NCI-H460 (cell line): ENCODE measurements at regions not wholly inside any gene's neighbourhood (a gene's known extent, or its start where the extent isn't known, plus 50 kb on each side); places are given as distances from the start of the nearest gene placed in this dataset.

Source experiments
- DNase-seq: peaks from one replicate; pipeline ENCODE4 v3.0.0-alpha.2; 2016; ENCODE audit warnings: low read depth; ENCODE audit errors: extremely low read depth

DNA sequence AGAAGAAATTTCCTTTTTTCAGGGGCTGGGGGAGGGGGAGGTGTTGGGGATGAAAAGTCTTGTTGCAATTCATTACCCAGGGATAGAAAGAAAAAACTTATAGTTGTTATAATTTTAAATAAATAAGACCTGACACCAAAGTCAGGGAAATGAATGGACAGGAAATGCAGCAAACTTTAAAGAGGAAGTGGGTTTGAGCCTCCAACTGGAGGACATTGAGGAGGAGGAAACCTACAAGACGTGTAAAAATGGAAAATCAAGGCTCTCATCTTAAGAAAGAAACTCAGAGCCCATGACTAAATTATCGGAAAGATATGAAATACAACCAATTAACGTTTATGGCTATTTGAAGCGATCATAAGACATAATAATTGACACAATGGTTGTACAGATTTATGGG lies 54.4 kb downstream of the NIBAN1 start:
- no peak for DNase-seq

- no peak for DNase-seq
These were observed 58.7 kb downstream of the NIBAN1 start for GRCh38 chr1:184915463-184916090.

- DNase-seq, result no peak
These were observed 60.2 kb downstream of the NIBAN1 start for GRCh38 chr1:184914149-184914548.

- DNase-seq, result no peak
These were observed 61.9 kb downstream of the NIBAN1 start for GRCh38 chr1:184912392-184912791.

GRCh38 chr1:184911830-184912229 lies 62.5 kb downstream of the NIBAN1 start:
- DNase-seq, result no peak

DNA sequence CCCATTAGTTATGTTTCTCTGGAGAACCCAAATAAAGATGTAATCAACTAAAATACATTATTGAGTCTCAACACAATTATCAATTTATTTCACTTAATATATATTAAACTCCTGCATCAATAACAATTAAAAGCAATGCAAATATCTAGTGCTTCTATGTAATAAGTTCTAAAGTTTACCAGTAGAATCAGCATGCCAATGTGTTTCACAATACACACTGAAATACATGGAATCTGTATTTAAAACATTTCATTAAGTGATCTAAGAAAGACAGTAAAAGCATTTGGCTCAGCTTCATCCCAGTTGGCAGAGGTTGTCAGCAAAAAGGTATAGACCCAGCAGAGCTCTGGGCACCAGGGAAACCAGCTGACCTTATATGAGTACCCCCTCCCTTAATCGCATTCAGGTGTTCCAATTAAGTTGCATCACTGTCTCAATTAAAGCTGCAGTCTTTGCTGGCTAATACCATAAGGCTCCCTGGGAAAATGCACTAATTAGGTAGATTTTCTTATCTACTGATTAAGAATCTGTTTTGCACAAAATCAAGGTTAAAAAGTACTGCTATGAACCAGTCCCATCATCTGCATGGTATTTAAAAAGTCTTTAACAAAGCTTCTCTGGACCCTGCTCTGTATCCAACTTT lies 63.1 kb downstream of the NIBAN1 start:
- no peak for DNase-seq

GRCh38 chr1:184910691-184911091 lies 63.6 kb downstream of the NIBAN1 start:
- DNase-seq, result no peak

DNA sequence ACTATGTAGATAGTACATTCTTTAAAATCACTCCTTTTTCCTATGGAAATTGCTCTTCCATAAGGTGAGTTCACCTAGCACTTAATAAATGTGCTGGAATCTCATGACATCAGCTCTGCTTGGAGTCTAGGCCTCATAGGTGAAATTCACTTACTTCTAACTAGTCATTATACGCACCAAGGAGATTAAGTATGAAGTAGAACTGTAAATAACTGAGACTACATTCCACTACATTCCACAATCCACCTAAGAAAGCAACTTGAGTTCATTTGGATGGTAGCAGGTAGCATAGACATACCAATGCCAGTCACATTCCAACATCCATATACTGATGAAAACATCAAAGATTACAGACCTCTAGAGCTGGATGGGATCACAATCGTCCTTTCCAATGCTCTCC lies 64.3 kb downstream of the NIBAN1 start:
- DNase-seq, result no peak

DNA sequence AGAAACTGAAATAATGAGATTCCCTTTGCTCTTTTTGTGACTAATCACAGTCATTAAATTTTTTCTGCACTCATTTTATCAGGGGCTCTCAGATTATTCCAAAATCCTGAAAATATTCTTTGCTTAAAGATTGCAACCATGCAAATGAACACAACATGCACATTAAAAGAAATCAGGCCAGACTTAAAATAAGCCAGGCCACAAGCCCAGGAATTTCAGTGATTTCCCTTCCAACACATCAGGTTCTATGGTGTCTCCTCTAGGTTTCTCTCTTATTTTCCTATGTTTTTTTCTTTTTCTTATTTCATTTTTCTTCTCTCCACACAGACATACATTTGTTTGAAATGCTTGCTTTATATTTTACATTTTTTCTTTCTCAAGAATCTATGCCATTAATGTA lies 65.3 kb downstream of the NIBAN1 start:
- DNase-seq, result no peak

GRCh38 chr1:184908506-184908905 lies 65.8 kb downstream of the NIBAN1 start:
- DNase-seq, result no peak

- no peak for DNase-seq
These were observed 66.8 kb downstream of the NIBAN1 start for GRCh38 chr1:184907500-184907899.

GRCh38 chr1:184906761-184907160 lies 67.5 kb downstream of the NIBAN1 start:
- DNase-seq, result no peak

DNA sequence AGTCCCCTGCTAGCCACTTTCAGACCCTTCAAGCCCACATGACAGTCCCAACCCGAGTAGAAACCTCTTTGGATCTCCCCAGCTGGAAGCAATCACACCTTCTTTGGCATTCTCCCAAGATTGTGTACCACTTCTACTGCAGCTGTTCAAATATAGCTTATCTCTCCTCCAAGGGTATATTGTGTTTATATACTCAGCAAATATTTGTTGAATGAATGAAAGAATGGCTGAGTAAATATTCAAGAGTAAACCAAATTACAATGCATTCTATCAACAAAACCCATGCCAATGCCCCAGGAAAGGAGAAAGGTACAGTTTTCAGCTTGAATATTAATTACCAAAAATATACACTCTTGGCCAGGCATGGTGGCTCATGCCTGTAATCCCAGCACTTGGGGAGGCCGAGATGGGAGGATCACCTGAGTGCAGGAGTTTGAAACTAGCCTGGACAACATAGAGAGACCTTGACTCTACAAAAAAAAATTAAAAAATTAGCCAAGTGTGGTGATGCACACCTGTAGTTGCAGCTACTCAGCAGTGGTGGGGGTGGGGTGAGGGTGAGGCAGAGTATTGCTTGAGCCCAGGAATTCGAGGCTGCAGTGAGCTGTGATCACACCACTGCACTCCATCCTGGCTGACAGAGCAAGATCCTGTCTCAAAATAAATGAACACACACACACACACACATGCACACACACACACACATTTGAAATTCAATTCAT lies 68.5 kb downstream of the NIBAN1 start:
- no peak for DNase-seq

GRCh38 chr1:184903111-184903692 lies 71.1 kb downstream of the NIBAN1 start:
- DNase-seq, result no peak

GRCh38 chr1:184900507-184900906 lies 73.8 kb downstream of the NIBAN1 start:
- DNase-seq, result no peak

- no peak for DNase-seq
These were observed 78.3 kb downstream of the NIBAN1 start for GRCh38 chr1:184896000-184896399.

- no peak for DNase-seq
These were observed 79.2 kb downstream of the NIBAN1 start for GRCh38 chr1:184895086-184895485.

DNA sequence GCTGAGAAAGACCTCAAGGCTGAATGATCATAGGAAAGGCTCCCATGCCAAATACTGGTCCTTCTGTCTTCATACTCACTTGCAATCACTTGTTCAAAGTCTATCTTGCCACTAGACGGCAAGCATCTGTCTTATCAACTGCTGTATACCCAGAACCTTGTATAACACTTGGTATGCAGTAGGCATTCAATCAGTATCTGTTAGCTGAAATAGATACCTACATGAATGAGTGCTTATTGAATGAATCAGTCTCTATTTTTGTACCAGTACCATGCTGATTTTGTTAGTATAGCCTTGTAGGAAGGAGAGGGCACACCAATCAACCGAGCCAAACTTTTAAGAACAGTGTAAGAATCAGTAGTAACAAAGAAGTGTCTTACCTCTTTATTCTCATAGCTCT lies 80.6 kb downstream of the NIBAN1 start:
- no peak for DNase-seq

DNA sequence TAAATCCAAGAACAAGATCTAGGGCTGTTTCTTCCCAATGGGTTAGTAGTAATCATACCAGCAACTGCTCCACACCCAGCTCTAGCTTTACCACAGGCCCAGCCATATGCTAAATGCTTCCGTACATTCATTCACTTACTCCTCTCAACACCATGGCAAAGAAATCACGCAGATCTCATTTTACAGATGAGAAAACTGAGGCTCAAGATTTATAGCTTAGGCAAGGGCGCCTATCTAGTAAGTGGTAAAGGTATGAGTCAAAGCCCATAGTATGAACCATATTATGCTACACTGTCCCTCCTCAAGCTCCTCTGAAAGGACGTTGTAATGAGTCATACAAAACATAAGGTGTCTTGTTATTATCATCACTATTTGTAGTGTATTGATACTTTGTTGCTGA lies 82.2 kb downstream of the NIBAN1 start:
- no peak for DNase-seq

DNA sequence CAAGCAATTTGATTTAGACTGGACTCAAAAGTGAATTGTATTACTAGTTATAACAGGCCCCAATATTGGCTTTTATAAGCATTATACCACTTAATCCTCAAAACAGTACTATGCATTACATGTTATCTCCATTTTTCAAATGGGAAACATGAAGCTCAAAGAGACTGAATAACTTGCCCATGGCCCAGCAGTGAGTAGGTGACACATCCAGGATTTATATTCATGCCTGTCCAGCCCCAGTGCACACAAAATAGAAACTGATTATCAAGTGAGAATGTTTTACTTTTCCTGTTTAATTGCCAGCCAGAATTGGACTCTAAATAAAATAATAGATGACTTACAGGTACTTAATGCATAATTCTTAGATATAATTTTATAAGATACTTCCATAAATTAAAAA lies 82.9 kb downstream of the NIBAN1 start:
- DNase-seq, result no peak

GRCh38 chr1:184890539-184890973 lies 83.8 kb downstream of the NIBAN1 start:
- DNase-seq, result no peak

GRCh38 chr1:184889902-184890301 lies 84.4 kb downstream of the NIBAN1 start:
- no peak for DNase-seq
